Dermis blood vessel endothelial cell (primary cell): ENCODE measurements at regions not wholly inside any gene's neighbourhood (a gene's known extent, or its start where the extent isn't known, plus 50 kb on each side); places are given as distances from the start of the nearest gene placed in this dataset.
A peak's percentile ranks its signal among the peaks of the same experiment; 100 is the strongest.

Experiments used
- DNase-seq: peaks from one replicate; pipeline ENCODE4 v3.0.0; 2010

GRCh38 chr12:107447336-107447735 is 238.3 kb upstream of the PWP1 start:
- no peak for DNase-seq

GRCh38 chr12:107448198-107448597 is 237.4 kb upstream of the PWP1 start:
- DNase-seq: peak; percentile 26

- no peak for DNase-seq
Observed at GRCh38 chr12:107449891-107450290, 235.7 kb upstream of the PWP1 start.

GRCh38 chr12:107450541-107450940 is 235.1 kb upstream of the PWP1 start:
- no peak for DNase-seq

- no peak for DNase-seq
Observed at GRCh38 chr12:107451246-107451645, 234.4 kb upstream of the PWP1 start.

- no peak for DNase-seq
Observed at GRCh38 chr12:107454109-107454830, 231.3 kb upstream of the PWP1 start.

GRCh38 chr12:107457362-107457935 is 228.2 kb upstream of the PWP1 start:
- DNase-seq: no peak

GRCh38 chr12:107458163-107458562 is 227.4 kb upstream of the PWP1 start:
- no peak for DNase-seq

- DNase-seq: no peak
Observed at GRCh38 chr12:107458990-107459389, 226.6 kb upstream of the PWP1 start.

- DNase-seq: no peak
Observed at GRCh38 chr12:107459641-107460040, 226.0 kb upstream of the PWP1 start.

- no peak for DNase-seq
Observed at GRCh38 chr12:107461222-107461975, 224.2 kb upstream of the PWP1 start.

GRCh38 chr12:107462428-107463332 is 222.9 kb upstream of the PWP1 start:
- no peak for DNase-seq

GRCh38 chr12:107464644-107465043 is 221.0 kb upstream of the PWP1 start:
- no peak for DNase-seq

GRCh38 chr12:107465625-107466024 is 220.0 kb upstream of the PWP1 start:
- no peak for DNase-seq

GRCh38 chr12:107467716-107468115 is 217.9 kb upstream of the PWP1 start:
- no peak for DNase-seq

GRCh38 chr12:107468182-107468581 is 217.4 kb upstream of the PWP1 start:
- DNase-seq: no peak

GRCh38 chr12:107469011-107469410 is 216.6 kb upstream of the PWP1 start:
- no peak for DNase-seq

GRCh38 chr12:107470645-107471044 is 215.0 kb upstream of the PWP1 start:
- no peak for DNase-seq

- DNase-seq: no peak
Observed at GRCh38 chr12:107472308-107472707, 213.3 kb upstream of the PWP1 start.

GRCh38 chr12:107474099-107474498 is 211.5 kb upstream of the PWP1 start:
- DNase-seq: no peak

GRCh38 chr12:107474639-107475539 is 210.7 kb upstream of the PWP1 start:
- DNase-seq: no peak

- no peak for DNase-seq
Observed at GRCh38 chr12:107475900-107476299, 209.7 kb upstream of the PWP1 start.
